Lung (tissue), 11 donors: ENCODE measurements at regions not wholly inside any gene's neighbourhood (a gene's known extent, or its start where the extent isn't known, plus 50 kb on each side); places are given as distances from the start of the nearest gene placed in this dataset.

Source experiments
- ATAC-seq: fragments of 200-7000 bp; cut with Tn5 transposase; one replicate; pipeline ENCODE4 v1.9.1; 2020; ENCODE audit warnings: moderate number of reproducible peaks; ENCODE audit not compliant: insufficient read depth, low FRiP score
- DNase-seq, 3 donors: peaks; one replicate each; pipeline ENCODE4 v3.0.0-alpha.2; 2013 to 2017
- H3K27ac ChIP-seq, 2 donors: one replicate each; pipeline ENCODE4 v1.5.1; 2013; ENCODE audit warnings: mild to moderate bottlenecking in 2 of 2, moderate library complexity in 2 of 2, control low read depth in 1 of 2, inconsistent platforms in 1 of 2, low read depth in 1 of 2, low read length in 1 of 2
- H3K27me3 ChIP-seq, 3 donors: one replicate each; pipeline ENCODE4 v1.5.1; 2013; ENCODE audit warnings: low read length in 2 of 3; ENCODE audit not compliant: control insufficient read depth in 3 of 3, insufficient read depth in 3 of 3
- H3K36me3 ChIP-seq, 4 donors: one replicate each; pipeline ENCODE4 v1.5.1; 2013; ENCODE audit warnings: low read length in 4 of 4, mild to moderate bottlenecking in 1 of 4, moderate library complexity in 1 of 4; ENCODE audit not compliant: control insufficient read depth in 4 of 4, insufficient read depth in 4 of 4
- H3K4me1 ChIP-seq, 5 donors: one replicate each; pipeline ENCODE4 v1.5.1; 2013; ENCODE audit warnings: low read length in 5 of 5, mild to moderate bottlenecking in 2 of 5, moderate library complexity in 1 of 5; ENCODE audit not compliant: control insufficient read depth in 5 of 5, insufficient read depth in 5 of 5
- H3K4me3 ChIP-seq: one replicate; pipeline ENCODE4 v1.5.1; 2013; ENCODE audit warnings: mild to moderate bottlenecking, control low read depth, moderate library complexity
- H3K9ac ChIP-seq, 2 donors: one replicate each; pipeline ENCODE4 v1.5.1; 2013; ENCODE audit warnings: low read length in 2 of 2, control low read depth in 1 of 2; ENCODE audit not compliant: insufficient read depth in 1 of 2
- H3K9me3 ChIP-seq, 4 donors: one replicate each; pipeline ENCODE4 v1.5.1; 2013; ENCODE audit warnings: low read length in 3 of 4, mild to moderate bottlenecking in 1 of 4, moderate library complexity in 1 of 4; ENCODE audit not compliant: control insufficient read depth in 4 of 4, insufficient read depth in 3 of 4
- CTCF ChIP-seq: IDR thresholded peaks from 2 replicates; pipeline ENCODE4 v1.5.1; 2012; ENCODE audit warnings: mild to moderate bottlenecking; ENCODE audit errors: control extremely low read depth, extremely low read depth
- WGBS, 2 donors: extraction: QIAGEN DNeasy Blood & Tissue Kit; methylation state at CpG; one replicate each; pipeline ENCODE4 v1.1.7; 2013; 5-methylcytosine and 5-hydroxymethylcytosine counted together
- donor health status: control.
- donor health status: control.
- donor health status: Bipolar disorder and iron deficiency.
- donor health status: healthy.
- donor health status: DM: yes; HTN: yes; CAD: no.

- Histone ChIP-seq H3K4me3 (no peak overlapping the region), H3K4me1 (peaks cover 0 to 3% (median 0%) of the 10 kb centered on the region in 5 donors), H3K36me3 (no peaks in the 10 kb centered on the region), H3K9ac (no peak overlapping the region), H3K27me3 (no peaks in the 10 kb centered on the region), H3K9me3 (no peaks in the 10 kb centered on the region), H3K27ac (no peak overlapping the region)
- DNase-seq (no peak), ATAC-seq (peak; percentile 67)
- WGBS, 2 donors = 51 to 60% methylated on average over 5 of the region's 5 CpGs
- no peak for TF ChIP-seq CTCF
These were observed 51.8 kb upstream of the AGR3 start for GRCh38 chr7:16933296-16934279.

GRCh38 chr7:16934722-16935340, 53.0 kb upstream of the AGR3 start:
- TF ChIP-seq CTCF = no peak
- Histone ChIP-seq H3K36me3 (no peaks in the 10 kb centered on the region), H3K4me1 (peaks cover 0 to 3% (median 0%) of the 10 kb centered on the region in 5 donors), H3K9ac (no peak overlapping the region), H3K27me3 (no peaks in the 10 kb centered on the region), H3K27ac (no peak overlapping the region), H3K4me3 (no peak overlapping the region), H3K9me3 (no peaks in the 10 kb centered on the region)
- whole genome bisulfite sequencing, 2 donors = 83 to 84% methylated on average over 6 of the region's 6 CpGs
- DNase-seq = no peak
- no peak for ATAC-seq

- no peak for TF ChIP-seq CTCF
- Histone ChIP-seq H3K36me3 (no peaks in the 10 kb centered on the region), H3K4me3 (no peak overlapping the region), H3K4me1 (peaks cover 0 to 3% (median 0%) of the 10 kb centered on the region in 5 donors), H3K27ac (no peak overlapping the region), H3K9ac (no peak overlapping the region), H3K27me3 (no peaks in the 10 kb centered on the region), H3K9me3 (no peaks in the 10 kb centered on the region)
- WGBS, 2 donors = 70 to 95% methylated on average over 1 of the region's 1 CpG
- ATAC-seq (no peak), DNase-seq (no peak)
These were observed 53.6 kb upstream of the AGR3 start for GRCh38 chr7:16935341-16935735.
